ENCODE measurements at regions not wholly inside any gene's neighbourhood (a gene's known extent, or its start where the extent isn't known, plus 50 kb on each side); places are given as distances from the start of the nearest gene placed in this dataset.

DNA sequence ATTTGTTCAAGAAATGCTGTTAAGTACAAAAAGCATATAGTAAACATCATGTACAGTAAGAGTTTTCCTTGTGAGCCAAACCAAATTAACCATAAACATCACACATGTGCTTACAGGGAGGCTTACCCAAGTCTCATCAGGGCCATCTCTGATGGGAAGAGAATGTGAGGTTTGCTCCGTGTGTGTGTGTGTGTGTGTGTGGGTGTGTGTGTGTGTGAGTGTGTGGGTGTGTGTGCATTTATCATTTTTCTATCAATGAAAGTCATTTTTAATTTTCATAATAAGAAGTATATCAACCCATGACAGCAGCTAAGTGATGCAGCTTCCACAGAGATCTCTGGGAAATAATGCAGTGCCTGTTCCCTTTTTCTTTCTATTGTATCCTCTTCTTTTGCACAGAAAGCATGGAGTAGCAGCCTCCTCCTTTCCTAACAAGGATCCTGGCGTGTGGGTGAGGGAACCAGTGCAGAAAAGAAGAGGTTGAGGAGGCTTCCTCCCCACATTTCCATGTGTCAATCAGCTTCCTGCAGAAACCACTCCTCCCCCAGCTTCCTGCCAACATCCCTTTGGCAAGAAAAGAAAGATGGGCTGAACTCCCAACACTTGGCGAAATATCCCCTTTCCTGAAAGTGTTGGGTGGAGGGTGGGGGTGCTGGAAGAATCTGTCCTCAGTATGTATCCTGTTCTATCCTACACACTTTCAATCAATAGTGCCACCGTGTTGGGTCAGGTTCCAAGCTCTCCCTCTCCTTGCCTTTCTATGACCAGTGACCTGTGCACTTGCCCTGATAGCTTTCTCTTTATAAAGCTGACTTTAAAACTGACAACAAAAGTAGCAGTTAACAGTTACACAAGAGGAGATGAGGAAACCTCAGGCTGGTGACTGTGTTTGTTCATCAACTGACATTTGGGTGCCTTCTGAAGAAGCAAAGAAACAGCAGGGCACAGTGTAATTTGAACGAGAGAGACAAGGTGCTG, 251.8 kb upstream of the CITED2 start:
- no peak for DNase-seq

DNA sequence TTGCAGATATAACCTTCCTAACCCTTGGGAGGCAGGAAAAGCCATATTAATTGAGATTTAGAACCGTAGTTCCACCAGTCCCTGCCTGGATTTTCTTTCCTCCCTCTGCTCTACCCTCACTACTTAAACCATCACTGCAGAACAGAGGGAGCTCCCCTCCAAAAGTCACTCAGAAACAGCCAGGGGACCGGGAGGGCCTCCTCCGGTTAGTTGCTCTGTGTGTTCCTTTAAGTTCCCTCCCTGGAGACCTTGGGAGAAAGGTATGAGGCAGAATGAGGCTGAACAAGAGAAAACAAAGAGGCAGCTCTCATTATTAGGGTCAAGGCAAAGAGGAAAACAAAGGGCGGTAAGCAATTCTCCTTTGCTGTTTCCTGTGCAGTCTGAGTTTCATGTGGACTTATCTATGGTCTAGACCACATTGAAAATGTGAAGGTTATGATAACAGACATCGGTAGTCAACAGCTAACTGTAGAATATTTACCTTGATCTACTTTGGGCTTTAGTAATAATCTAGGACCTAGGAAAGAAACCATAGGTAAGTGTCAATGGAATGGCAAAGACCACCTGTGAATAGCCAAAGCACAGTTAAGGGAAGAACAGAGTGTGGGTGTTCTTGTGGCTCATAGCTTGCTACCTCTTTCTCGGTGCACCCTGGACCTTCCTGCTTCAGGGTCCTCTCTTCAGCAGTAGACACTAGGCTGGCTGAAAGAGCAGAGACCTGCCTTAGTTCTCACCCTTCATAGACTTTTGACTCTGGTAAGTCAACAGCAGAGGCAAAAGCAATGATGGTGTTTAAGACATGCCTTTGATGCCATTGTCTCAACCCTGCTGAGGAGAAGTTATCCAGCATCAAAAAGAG, 250.9 kb upstream of the CITED2 start:
- no peak for DNase-seq

GRCh38 chr6:139623372-139623771, 248.9 kb upstream of the CITED2 start:
- no peak for DNase-seq

GRCh38 chr6:139613496-139613895, 239.0 kb upstream of the CITED2 start:
- DNase-seq: no peak

DNA sequence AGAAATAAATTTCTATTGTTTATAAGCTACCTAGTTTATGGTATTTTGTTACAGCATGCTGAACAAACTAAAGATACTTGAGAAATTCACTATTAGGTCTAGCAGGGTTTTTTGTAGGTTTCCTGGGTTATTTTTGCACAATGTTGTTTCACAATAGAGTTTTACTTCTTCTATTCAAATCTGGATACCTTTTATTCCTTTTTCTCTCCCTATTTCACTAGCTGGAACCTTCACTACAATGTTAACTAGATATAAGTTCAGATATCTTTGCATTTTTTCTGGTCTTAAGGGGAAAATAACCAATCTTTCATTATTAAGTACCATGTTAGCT, 237.7 kb upstream of the CITED2 start:
- DNase-seq: no peak

GRCh38 chr6:139611327-139612134, 237.1 kb upstream of the CITED2 start:
- DNase-seq: no peak

DNA sequence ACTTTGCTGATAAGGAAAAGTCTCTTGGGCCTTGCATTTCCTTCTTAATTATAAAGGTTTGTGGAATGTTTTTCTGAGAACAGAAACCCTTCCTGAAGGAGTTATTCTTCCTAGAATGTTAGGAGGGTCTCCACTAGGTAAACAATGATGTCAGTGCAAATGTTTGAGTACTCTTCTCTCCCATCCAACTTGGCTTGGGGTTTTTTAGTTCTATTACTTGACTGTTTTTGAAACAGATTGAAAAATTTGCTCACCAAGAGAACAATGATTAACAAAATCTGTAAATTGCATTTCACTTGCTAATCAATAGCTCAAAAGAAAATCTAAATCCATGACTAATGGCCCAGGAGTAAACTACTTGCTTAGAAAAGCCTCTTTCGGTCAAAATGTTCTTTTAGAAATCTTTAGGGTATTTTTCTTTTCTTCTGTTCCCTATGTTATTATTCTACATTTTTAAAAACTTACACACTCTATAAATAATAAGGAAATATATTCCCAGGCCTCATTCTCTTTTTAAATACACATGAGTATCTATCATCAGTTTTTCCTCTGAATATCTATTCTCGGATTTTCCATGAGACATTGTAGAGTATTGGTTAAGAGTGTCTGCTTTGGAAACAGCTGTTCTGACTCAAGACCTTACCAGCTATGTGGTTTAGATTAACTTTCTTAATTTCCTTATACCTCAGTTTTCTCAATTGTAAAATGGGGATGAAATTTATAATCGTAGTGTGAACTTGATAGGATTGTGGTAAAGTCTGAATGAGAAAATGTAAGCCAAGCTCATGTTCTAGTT, 234.2 kb upstream of the CITED2 start:
- no peak for DNase-seq

GRCh38 chr6:139605350-139605749, 230.9 kb upstream of the CITED2 start:
- no peak for DNase-seq

DNA sequence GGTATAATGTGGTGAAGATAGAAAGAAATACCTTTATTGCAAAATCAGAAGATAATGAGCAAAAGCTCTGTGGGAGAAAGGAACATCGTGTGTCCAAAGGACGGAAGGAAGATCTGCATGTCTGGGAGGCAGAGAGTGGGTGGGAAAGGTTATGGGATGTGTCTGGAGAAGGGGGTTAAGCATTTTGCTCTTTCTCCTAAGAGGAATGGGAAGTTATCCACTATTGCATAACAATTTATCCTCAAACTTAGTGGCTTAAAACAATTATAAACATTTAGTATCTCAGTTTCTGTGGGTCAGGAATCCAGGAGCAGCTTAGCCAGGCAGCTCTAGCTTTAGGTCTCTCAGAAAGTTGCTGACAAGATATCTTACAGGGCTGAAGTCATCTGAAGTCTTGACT, 229.1 kb upstream of the CITED2 start:
- DNase-seq: no peak

DNA sequence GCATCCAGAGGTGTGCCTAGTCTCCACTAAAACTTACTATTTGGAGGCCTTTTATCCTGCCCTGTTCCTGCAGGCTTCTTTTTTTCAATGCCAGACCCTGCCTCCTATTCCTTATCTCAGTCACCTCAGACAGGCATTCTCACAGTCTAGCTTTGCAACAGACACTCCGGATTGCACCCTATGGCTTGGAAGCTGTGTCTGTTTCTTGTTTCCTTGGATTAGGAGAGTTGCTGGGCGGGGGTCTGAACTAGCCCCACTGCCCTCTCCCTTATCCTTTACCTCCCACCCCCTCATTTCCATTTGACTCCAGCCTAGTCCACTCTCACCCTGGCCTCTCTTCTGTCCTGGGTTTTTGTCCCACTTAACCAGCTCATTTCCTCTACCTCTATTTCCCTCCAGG, 228.1 kb upstream of the CITED2 start:
- no peak for DNase-seq

DNA sequence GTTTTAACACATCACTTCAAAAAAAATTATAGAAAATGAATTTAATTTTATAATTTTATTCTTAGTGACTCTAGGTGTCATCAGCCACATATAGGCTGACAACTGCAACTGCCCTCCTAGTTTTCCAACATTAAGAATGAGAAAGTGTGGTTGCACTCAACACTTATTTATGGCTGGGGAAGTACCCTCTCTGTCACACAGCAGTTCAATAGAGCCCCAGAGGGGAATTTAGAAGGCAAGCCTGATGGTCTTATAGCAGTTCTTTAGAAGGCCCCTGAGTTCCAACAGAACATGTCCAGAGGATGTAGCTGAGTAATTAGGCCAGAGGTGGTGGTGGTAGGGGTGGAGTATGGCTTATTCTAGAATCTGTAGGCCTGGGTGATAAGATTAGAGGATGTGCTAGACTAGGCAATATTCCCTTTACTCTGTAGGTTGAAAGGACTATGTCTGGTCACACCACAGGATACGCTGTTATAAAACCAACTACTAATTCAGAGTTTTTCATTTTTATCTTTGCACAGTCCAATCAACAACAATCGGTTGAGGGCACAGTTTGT, 226.5 kb upstream of the CITED2 start:
- no peak for DNase-seq

DNA sequence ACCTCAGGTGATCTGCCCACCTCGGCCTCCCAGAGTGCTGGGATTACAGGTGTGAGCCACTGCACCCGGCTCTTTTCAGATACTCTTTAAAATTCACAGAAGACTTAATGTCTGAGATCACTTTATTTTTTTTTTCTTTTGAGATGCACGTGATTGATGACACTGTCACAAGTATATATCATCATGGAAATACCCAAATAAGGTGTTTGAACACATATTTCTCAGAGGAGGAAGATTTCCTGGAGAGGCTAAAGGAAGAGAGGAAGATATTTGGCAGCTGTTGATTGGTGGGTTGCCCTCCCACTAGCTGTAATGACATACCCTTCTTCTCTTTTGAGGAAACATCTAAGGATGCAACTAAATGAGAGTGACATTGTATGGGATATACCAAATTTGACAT, 225.9 kb upstream of the CITED2 start:
- DNase-seq: no peak

GRCh38 chr6:139597771-139598755, 223.6 kb upstream of the CITED2 start:
- no peak for DNase-seq

GRCh38 chr6:139597087-139597763, 222.8 kb upstream of the CITED2 start:
- DNase-seq: no peak

GRCh38 chr6:139595183-139595582, 220.7 kb upstream of the CITED2 start:
- DNase-seq: no peak

- no peak for DNase-seq
These were observed 220.0 kb upstream of the CITED2 start for GRCh38 chr6:139594333-139594965.

DNA sequence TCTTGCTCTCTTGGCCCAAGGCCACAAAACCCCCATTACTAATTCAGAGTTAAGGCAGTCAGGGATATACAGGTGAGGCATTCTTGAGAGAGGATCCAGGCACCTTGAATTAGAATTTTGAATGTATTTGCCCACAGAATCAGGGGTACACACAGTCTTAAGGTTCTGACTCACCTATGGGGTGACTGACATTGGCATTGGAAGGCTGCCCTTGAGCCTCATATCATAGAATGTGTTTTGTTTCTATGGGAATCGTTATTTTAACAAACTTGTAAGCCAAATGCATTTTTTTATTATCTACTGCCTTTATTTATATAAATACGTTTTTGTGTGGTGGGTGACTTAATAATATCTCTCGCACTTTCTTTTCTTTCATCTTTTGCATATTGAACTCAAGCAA, 218.6 kb upstream of the CITED2 start:
- DNase-seq: no peak

DNA sequence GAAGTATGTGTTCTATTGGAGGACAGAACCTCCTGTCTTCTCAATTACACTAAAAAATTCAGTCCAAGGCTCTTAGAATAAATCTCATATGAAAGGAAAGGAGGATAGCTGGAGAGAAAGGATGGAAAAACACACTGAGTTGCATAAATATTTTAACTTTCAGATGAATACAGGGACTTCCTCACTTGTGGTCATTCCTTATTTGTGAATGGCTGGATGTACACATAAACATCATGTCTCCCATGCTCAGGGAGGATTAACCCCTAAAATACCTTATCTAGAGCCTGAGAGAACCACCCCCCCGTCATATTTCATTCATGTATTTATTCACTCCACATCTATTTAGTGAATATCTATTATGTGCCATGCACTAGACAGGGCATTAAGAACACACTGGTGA, 217.6 kb upstream of the CITED2 start:
- DNase-seq: no peak

- DNase-seq: no peak
These were observed 216.8 kb upstream of the CITED2 start for GRCh38 chr6:139591075-139591865.
